ENCODE measurements at regions not wholly inside any gene's neighbourhood (a gene's known extent, or its start where the extent isn't known, plus 50 kb on each side); places are given as distances from the start of the nearest gene placed in this dataset.

- 0 out of 3 replicates have a peak, but pooled peaks have one; percentile 26 for ATAC-seq
- H3K27ac ChIP-seq (ENCODE audit: extremely low read depth, low read depth, low read length), result no peak overlapping the region
- no TSS peak for BruUV-seq (replicated peaks)
- H3K36me3 ChIP-seq (ENCODE audit: control insufficient read depth, insufficient read depth, low read length), result no peaks in the 10 kb centered on the region
- 37% methylated on average over 3 of the region's 3 CpGs for WGBS (ENCODE audit: insufficient coverage, low coverage, missing lambda C conversion rate)
- POLR2A ChIA-PET, result interaction anchor here (0.7 to 1.0 kb wide), 2 partner anchors 9 to 133 kb away, joined by 3 to 4 read pairs; no protein-coding TSS in a partner anchor
- no peak for DNase-seq (ENCODE audit: extremely low read depth in 1 of 4, low spot score in 3 of 4)
- no peaks in the 10 kb centered on the region for H4K20me1 ChIP-seq (replicated peaks; ENCODE audit: control insufficient read depth, insufficient read depth, low read length)
- no peak overlapping the region for H3K4me2 ChIP-seq (ENCODE audit: insufficient read depth, low read length)
- TF ChIP-seq HMBOX1 (IDR thresholded peaks at IDR 0.05) (peak; percentile 81), GATA2 (CRISPR knock-in tag; IDR thresholded peaks at IDR 0.05) (peak; percentile 33; the same call in 1 of the 2 replicates), HES1 (IDR thresholded peaks at IDR 0.05; ENCODE audit: low read depth) (no peak), MEIS2 (IDR thresholded peaks at IDR 0.05; ENCODE audit: partially characterized antibody) (peak; percentile 70), CBFA2T3 (IDR thresholded peaks at IDR 0.05) (no peak), PKNOX1 (IDR thresholded peaks at IDR 0.05) (peak; percentile 66)
- H3K4me1 ChIP-seq (replicated peaks in 1 of 2; ENCODE audit: control insufficient read depth in 2 of 2, insufficient read depth in 2 of 2, low read length in 2 of 2), result peaks cover 7 to 15% of the 10 kb centered on the region in 2 experiments
- no peaks in the 10 kb centered on the region for H3K27me3 ChIP-seq (ENCODE audit: control insufficient read depth in 2 of 2, insufficient read depth in 2 of 2, low read length in 2 of 2)
- FAIRE-seq, result no peak
- intact Hi-C loops (cut with micrococcal nuclease) (no loop called here), in situ Hi-C loops (cut with MboI) (no loop called here)
- CTCF ChIA-PET (ENCODE audit: low intra/inter-chr PET ratio), result no interaction called here
- no peak overlapping the region for H3K4me3 ChIP-seq
- no peak overlapping the region for H3K9ac ChIP-seq (ENCODE audit: insufficient read depth in 1 of 2, low read depth in 2 of 2, low read length in 2 of 2)
- no peaks in the 10 kb centered on the region for H3K9me3 ChIP-seq (replicated peaks; ENCODE audit: control insufficient read depth, insufficient read depth, low read depth, low read length)
- H2AFZ ChIP-seq (ENCODE audit: low read depth, low read length), result no peak overlapping the region
- no peaks in the 10 kb centered on the region for H3K79me2 ChIP-seq (ENCODE audit: control insufficient read depth, insufficient read depth, low read length)
- H3K9me1 ChIP-seq (ENCODE audit: control insufficient read depth, insufficient read depth, low read length), result no peaks in the 10 kb centered on the region
Observed at GRCh38 chr3:187518616-187519015, 150.4 kb downstream of the RTP4 start.

Data from K562 (cell line).